BE2C (cell line): ENCODE measurements at regions not wholly inside any gene's neighbourhood (a gene's known extent, or its start where the extent isn't known, plus 50 kb on each side); places are given as distances from the start of the nearest gene placed in this dataset.
"Not testable (repeated sequence)": the region's sequence is repeated elsewhere in the genome, so short reads cannot be mapped to it uniquely, and the experiment has no call there.

ENCODE experiments used
- DNase-seq: peaks from one replicate; pipeline ENCODE4 v3.0.0-alpha.2; 2020
- H3K27me3 ChIP-seq: fragments of 250-450 bp; sonication (Bioruptor Pico); 2 replicates; pipeline ENCODE4 v1.5.1; 2020; ENCODE audit warnings: mild to moderate bottlenecking
- H3K36me3 ChIP-seq: fragments of 250-450 bp; sonication (Bioruptor Pico); 2 replicates; pipeline ENCODE4 v1.5.1; 2020; ENCODE audit warnings: mild to moderate bottlenecking
- H3K4me1 ChIP-seq: fragments of 250-450 bp; sonication (Bioruptor Pico); 2 replicates; pipeline ENCODE4 v1.5.1; 2020
- H3K4me3 ChIP-seq: 2 replicates; pipeline ENCODE4 v1.5.1; 2011; ENCODE audit warnings: low read depth, low read length
- H3K9me3 ChIP-seq: fragments of 250-450 bp; sonication (Bioruptor Pico); 2 replicates; pipeline ENCODE4 v1.5.1; 2020
- TF ChIP-seq, protein P1 (sequence below): IDR thresholded peaks from 2 replicates; pipeline ENCODE4 v1.5.1; 2012; ENCODE audit warnings: mild to moderate bottlenecking, low read depth, low read length

DNA sequence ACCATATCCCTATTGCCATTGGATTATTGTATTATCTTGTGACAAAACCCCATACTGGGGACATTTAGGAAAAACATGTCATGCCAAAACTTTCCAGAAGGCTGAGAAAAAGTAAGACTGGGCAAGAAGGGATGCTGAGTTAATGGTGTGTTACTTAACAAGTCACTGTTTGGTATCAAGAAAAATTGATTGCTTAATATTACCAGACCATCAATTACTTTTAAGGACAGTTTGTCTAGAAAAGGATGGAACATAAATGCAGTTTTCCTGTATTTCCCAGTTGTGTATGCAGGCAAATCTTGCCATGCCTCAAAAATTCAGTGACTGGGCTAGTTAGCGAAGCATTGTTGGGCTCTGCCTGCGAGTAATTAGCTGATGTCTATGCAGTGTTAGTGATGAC is 705.6 kb upstream of the MIR17HG start:
- DNase-seq = no peak
- Histone ChIP-seq H3K4me1 (no peaks in the 10 kb centered on the region), H3K9me3 (no peaks in the 10 kb centered on the region), H3K27me3 (no peaks in the 10 kb centered on the region), H3K4me3 (no peak overlapping the region), H3K36me3 (no peaks in the 10 kb centered on the region)
- TF ChIP-seq, protein P1, sequence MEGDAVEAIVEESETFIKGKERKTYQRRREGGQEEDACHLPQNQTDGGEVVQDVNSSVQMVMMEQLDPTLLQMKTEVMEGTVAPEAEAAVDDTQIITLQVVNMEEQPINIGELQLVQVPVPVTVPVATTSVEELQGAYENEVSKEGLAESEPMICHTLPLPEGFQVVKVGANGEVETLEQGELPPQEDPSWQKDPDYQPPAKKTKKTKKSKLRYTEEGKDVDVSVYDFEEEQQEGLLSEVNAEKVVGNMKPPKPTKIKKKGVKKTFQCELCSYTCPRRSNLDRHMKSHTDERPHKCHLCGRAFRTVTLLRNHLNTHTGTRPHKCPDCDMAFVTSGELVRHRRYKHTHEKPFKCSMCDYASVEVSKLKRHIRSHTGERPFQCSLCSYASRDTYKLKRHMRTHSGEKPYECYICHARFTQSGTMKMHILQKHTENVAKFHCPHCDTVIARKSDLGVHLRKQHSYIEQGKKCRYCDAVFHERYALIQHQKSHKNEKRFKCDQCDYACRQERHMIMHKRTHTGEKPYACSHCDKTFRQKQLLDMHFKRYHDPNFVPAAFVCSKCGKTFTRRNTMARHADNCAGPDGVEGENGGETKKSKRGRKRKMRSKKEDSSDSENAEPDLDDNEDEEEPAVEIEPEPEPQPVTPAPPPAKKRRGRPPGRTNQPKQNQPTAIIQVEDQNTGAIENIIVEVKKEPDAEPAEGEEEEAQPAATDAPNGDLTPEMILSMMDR = no peak

DNA sequence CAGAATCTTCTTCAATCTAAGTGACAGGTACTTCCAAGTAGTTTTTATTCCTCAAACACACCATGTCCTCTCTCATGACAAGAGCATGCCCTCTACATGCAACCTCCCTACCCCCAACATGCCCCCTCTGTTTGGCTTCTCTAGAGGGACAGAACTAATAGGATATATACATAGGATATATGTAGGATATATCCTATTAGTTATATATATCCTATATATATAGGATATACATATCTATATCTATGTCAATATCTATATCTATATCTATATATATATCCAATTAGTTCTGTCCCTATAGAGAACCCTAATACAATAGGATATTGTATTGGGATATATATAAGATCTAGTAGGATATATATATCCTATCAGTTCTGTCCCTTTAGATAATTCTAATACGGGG is 701.9 kb upstream of the MIR17HG start:
- Histone ChIP-seq H3K27me3 (no peaks in the 10 kb centered on the region), H3K4me3 (no peak overlapping the region), H3K36me3 (no peaks in the 10 kb centered on the region), H3K4me1 (no peaks in the 10 kb centered on the region), H3K9me3 (no peaks in the 10 kb centered on the region)
- DNase-seq = no peak
- TF ChIP-seq, protein P1 = no peak

DNA sequence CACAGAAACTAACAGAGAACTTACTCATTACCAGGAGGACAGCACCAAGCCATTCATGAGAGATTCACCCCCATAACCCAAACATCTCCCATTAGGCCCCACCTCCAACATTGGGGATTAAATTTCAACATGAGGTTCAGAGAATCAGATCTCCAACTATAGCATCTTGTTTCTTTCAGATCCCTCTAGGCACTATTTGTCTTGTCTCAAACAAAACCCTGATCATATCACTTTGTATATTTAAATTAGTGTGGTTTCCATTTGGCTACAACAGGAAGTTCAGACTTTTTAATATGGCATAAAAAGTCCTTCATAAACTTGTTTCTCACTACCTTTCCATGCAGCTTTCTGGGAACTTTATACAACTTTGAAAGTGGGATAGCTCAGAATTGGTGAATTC is 699.0 kb upstream of the MIR17HG start:
- DNase-seq = no peak
- TF ChIP-seq, protein P1 = no peak
- H3K27me3 ChIP-seq = no peaks in the 10 kb centered on the region
- no peaks in the 10 kb centered on the region for H3K9me3 ChIP-seq
- H3K4me3 ChIP-seq = no peak overlapping the region
- no peaks in the 10 kb centered on the region for H3K4me1 ChIP-seq
- no peaks in the 10 kb centered on the region for H3K36me3 ChIP-seq

DNA sequence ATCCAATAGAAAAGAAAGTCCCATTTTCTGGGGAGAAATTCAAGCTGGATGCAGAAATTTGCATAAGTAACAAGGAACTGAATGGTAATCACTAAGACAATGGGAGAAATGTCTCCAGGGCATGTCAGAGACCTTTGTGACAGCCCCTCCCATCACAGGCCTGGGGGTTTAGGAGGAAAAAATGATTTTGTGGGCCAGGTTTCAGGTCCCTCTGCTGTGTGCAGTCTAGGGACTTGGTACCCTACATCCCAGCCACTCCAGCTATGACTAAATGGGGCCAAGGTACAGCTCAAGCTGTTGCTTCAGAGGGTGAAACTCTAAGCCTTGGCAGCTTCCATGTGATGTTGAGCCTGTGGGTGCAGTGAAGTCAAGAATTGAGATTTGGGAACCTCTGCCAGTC is 695.5 kb upstream of the MIR17HG start:
- no peaks in the 10 kb centered on the region for H3K9me3 ChIP-seq
- no peaks in the 10 kb centered on the region for H3K4me1 ChIP-seq
- H3K36me3 ChIP-seq = no peaks in the 10 kb centered on the region
- H3K27me3 ChIP-seq = no peaks in the 10 kb centered on the region
- H3K4me3 ChIP-seq = no peak overlapping the region
- TF ChIP-seq, protein P1 = no peak
- no peak for DNase-seq

DNA sequence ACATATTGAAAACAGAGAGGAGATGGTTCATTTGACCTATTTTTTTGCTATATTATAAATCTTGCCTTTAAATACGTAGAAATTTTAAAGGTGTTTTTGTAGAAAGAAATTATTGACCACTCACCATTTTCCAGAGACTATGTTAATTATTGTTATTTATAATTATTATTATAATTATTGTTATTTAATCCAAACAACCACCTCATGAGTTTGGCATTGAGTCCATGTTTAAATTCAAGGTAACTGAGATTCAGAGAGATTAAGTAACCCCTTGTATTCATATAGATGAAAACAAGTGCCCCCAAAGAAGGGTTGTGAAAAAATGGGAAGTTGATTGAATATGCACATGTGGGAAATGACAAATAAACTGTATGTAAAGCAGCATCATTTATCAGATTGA is 692.5 kb upstream of the MIR17HG start:
- Histone ChIP-seq H3K4me1 (no peaks in the 10 kb centered on the region), H3K4me3 (no peak overlapping the region), H3K9me3 (no peaks in the 10 kb centered on the region), H3K27me3 (no peaks in the 10 kb centered on the region), H3K36me3 (no peaks in the 10 kb centered on the region)
- DNase-seq = no peak
- TF ChIP-seq, protein P1 = no peak

DNA sequence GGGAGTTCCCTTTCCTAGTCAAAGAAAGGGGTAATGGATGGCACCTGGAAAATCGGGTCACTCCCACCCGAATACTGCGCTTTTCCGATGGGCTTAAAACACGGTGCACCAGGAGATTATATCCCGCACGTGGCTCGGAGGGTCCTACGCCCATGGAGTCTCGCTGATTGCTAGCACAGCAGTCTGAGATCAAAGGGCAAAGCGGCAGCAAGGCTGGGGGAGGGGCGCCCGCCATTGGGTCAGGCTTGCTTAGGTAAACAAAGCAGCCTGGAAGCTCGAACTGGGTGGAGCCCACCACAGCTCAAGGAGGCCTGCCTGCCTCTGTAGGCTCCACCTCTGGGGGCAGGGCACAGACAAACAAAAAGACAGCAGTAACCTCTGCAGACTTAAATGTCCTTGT is 683.3 kb upstream of the MIR17HG start:
- H3K4me3 ChIP-seq, DNase-seq, H3K4me1 ChIP-seq, H3K36me3 ChIP-seq, H3K27me3 ChIP-seq, H3K9me3 ChIP-seq: not testable (repeated sequence)

DNA sequence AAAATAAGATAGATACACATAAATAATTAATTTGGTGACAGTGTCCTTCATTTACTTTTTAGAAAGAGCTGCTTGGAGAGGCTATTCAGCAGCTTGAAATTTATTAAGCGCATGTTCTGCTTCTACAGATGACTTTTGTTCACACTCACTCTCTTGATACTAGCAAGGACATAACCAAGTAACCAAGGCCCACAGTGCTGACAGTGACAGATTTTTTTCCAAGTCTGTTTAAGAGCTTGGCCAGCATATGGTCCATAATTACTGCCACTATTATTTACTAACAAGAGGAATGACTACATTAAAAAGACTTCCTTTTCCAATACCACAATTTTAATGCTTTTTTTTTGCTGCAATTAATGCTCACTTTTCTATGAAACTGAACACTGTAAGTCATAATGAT is 673.7 kb upstream of the MIR17HG start:
- no peak overlapping the region for H3K4me3 ChIP-seq
- TF ChIP-seq, protein P1 = no peak
- DNase-seq = no peak
- no peaks in the 10 kb centered on the region for H3K36me3 ChIP-seq
- no peaks in the 10 kb centered on the region for H3K9me3 ChIP-seq
- peaks cover 12% of the 10 kb centered on the region for H3K4me1 ChIP-seq
- no peaks in the 10 kb centered on the region for H3K27me3 ChIP-seq
